ENCODE measurements at regions not wholly inside any gene's neighbourhood (a gene's known extent, or its start where the extent isn't known, plus 50 kb on each side); places are given as distances from the start of the nearest gene placed in this dataset.

- no peaks in the 10 kb centered on the region for H3K79me2 ChIP-seq (ENCODE audit: control insufficient read depth, insufficient read depth, low read length)
- H3K9me3 ChIP-seq (replicated peaks; ENCODE audit: control insufficient read depth, insufficient read depth, low read length), result no peaks in the 10 kb centered on the region
- no TSS peak for BruUV-seq (replicated peaks)
- intact Hi-C loops (cut with micrococcal nuclease), result no loop called here
- DNase-seq (ENCODE audit: low read depth, low spot score) (no peak), FAIRE-seq (no peak)
- H3K27ac ChIP-seq (ENCODE audit: insufficient read depth, low read depth, low read length), result no peak overlapping the region
- H3K4me2 ChIP-seq (ENCODE audit: insufficient read depth, low read length), result no peak overlapping the region
- H4K20me1 ChIP-seq (replicated peaks; ENCODE audit: control insufficient read depth, extremely low read depth, insufficient read depth, low read length), result no peaks in the 10 kb centered on the region
- POLR2A ChIA-PET, result no interaction called here
- CTCF ChIA-PET, result no interaction called here
- no peaks in the 10 kb centered on the region for H3K9me1 ChIP-seq (replicated peaks; ENCODE audit: control insufficient read depth, extremely low read depth, insufficient read depth, low read length)
- peaks cover 0 to 2% of the 10 kb centered on the region in 2 experiments for H3K27me3 ChIP-seq (ENCODE audit: control insufficient read depth in 2 of 2, insufficient read depth in 2 of 2, low read length in 2 of 2)
- H3K4me3 ChIP-seq (replicated peaks in 1 of 3; ENCODE audit: insufficient read depth in 1 of 3, low read depth in 1 of 3, low read length in 3 of 3), result no peak overlapping the region
- H3K4me1 ChIP-seq (ENCODE audit: control insufficient read depth, extremely low read depth, insufficient read depth, low read length), result no peaks in the 10 kb centered on the region
- dilution Hi-C loops (cut with MboI; ENCODE audit: extremely low pct_ligation_motif_present, low sequenced_read_pairs), result no loop called here
- no peak for TF ChIP-seq POLR2AphosphoS5 (IDR thresholded peaks at IDR 0.05; ENCODE audit: insufficient read depth, low read depth, low read length)
- TF ChIP-seq CTCF (IDR thresholded peaks at IDR 0.05; ENCODE audit: extremely low read depth in 1 of 2, insufficient read depth in 1 of 2, low read depth in 1 of 2, low read length in 2 of 2), result no peak
- no peak for TF ChIP-seq FOS (IDR thresholded peaks at IDR 0.05; ENCODE audit: borderline replicate concordance, insufficient read depth, low read length)
- no peak for TF ChIP-seq JUN (IDR thresholded peaks at IDR 0.05; ENCODE audit: borderline replicate concordance, insufficient read depth, insufficient read length, low read depth)
- no peak for TF ChIP-seq POLR2A (IDR thresholded peaks at IDR 0.05; ENCODE audit: low read depth, low read length)
- TF ChIP-seq GATA2 (IDR thresholded peaks at IDR 0.05; ENCODE audit: insufficient read depth, insufficient read length, low read depth, low read length), result no peak
- TF ChIP-seq MYC (IDR thresholded peaks at IDR 0.05; ENCODE audit: low read depth, low read length), result no peak
- no peak for TF ChIP-seq MAX (IDR thresholded peaks at IDR 0.05; ENCODE audit: insufficient read depth, insufficient read length)
- no peak overlapping the region for H3K9ac ChIP-seq (replicated peaks; ENCODE audit: extremely low read depth, insufficient read depth, low read length)
- no peak overlapping the region for H2AFZ ChIP-seq (ENCODE audit: low read depth, low read length)
- H3K36me3 ChIP-seq (ENCODE audit: control insufficient read depth in 2 of 2, extremely low read depth in 1 of 2, insufficient read depth in 2 of 2, low read length in 2 of 2), result no peaks in the 10 kb centered on the region
Observed at GRCh38 chr5:61737964-61738340, 405.9 kb downstream of the ZSWIM6 start.
